CD8-positive, alpha-beta memory T cell (primary cell): ENCODE measurements at regions not wholly inside any gene's neighbourhood (a gene's known extent, or its start where the extent isn't known, plus 50 kb on each side); places are given as distances from the start of the nearest gene placed in this dataset.

ENCODE experiments used
- CTCF ChIA-PET: fragments of 350-600 bp; sonication (Branson Sonifier 250); formaldehyde crosslinking; loops from one replicate; lab custom pipeline; 2021; ENCODE audit warnings: antibody characterized with exemption; lab: Charles Lee
- POLR2A ChIA-PET: fragments of 350-600 bp; sonication (Branson Sonifier 250); formaldehyde crosslinking; loops from one replicate; lab custom pipeline; 2021; ENCODE audit warnings: antibody characterized with exemption; lab: Charles Lee
- DNase-seq, 5 donors: peaks; one replicate each; pipeline versions ENCODE4 v3.0.0 to v3.0.0-alpha.2; 2020 to 2022; ENCODE audit warnings: mixed read lengths in 1 of 5
- H3K27ac ChIP-seq: one replicate; pipeline ENCODE4 v1.7.0; 2013; ENCODE audit warnings: low read depth, mild to moderate bottlenecking, low read length, moderate library complexity
- H3K27me3 ChIP-seq: 2 replicates; pipeline ENCODE4 v1.7.0; 2013; ENCODE audit warnings: low read length, mild to moderate bottlenecking; ENCODE audit not compliant: insufficient read depth, poor library complexity, severe bottlenecking
- H3K36me3 ChIP-seq: 2 replicates; pipeline ENCODE4 v1.7.0; 2013; ENCODE audit warnings: mild to moderate bottlenecking, low read length, moderate library complexity; ENCODE audit not compliant: insufficient read depth
- H3K4me1 ChIP-seq: 2 replicates; pipeline ENCODE4 v1.7.0; 2013; ENCODE audit warnings: mild to moderate bottlenecking, low read length, moderate library complexity; ENCODE audit not compliant: insufficient read depth
- H3K4me3 ChIP-seq: 2 replicates; pipeline ENCODE4 v1.7.0; 2013; ENCODE audit warnings: mild to moderate bottlenecking, low read length
- H3K9me3 ChIP-seq: 2 replicates; pipeline ENCODE4 v1.7.0; 2013; ENCODE audit warnings: mild to moderate bottlenecking, low read length
- H3K27ac Mint-ChIP-seq, 8 donors: one replicate each; pipeline ENCODE4 v1.8.0; 2020 to 2021; ENCODE audit warnings: mixed read lengths in 8 of 8, mild to moderate bottlenecking in 6 of 8, inconsistent platforms in 3 of 8, moderate library complexity in 3 of 8
- H3K27me3 Mint-ChIP-seq, 2 donors: one replicate each; pipeline ENCODE4 v1.8.0; 2020 to 2021; ENCODE audit warnings: mixed read lengths in 2 of 2, mild to moderate bottlenecking in 1 of 2, moderate library complexity in 1 of 2
- H3K36me3 Mint-ChIP-seq, 3 donors: one replicate each; pipeline ENCODE4 v1.8.0; 2020 to 2021; ENCODE audit warnings: mixed read lengths in 3 of 3, inconsistent platforms in 1 of 3, mild to moderate bottlenecking in 1 of 3
- H3K4me1 Mint-ChIP-seq, 3 donors: one replicate each; pipeline ENCODE4 v1.8.0; 2020 to 2021; ENCODE audit warnings: mixed read lengths in 3 of 3, inconsistent platforms in 1 of 3, mild to moderate bottlenecking in 1 of 3
- H3K4me3 Mint-ChIP-seq, 7 donors: one replicate each; pipeline ENCODE4 v1.8.0; 2020 to 2021; ENCODE audit warnings: mixed read lengths in 7 of 7, mild to moderate bottlenecking in 6 of 7, moderate library complexity in 4 of 7, inconsistent platforms in 2 of 7
- H3K9me3 Mint-ChIP-seq, 5 donors: one replicate each; pipeline ENCODE4 v1.8.0; 2020 to 2022; ENCODE audit warnings: mixed read lengths in 5 of 5, mild to moderate bottlenecking in 3 of 5, moderate library complexity in 2 of 5, inconsistent platforms in 1 of 5

- H3K36me3 Mint-ChIP-seq = no peaks in the 10 kb centered on the region
- no peaks in the 10 kb centered on the region for H3K36me3 ChIP-seq
- ChIA-PET CTCF (no interaction called here), POLR2A (no interaction called here)
- DNase-seq = no peak
- no peaks in the 10 kb centered on the region for H3K27me3 ChIP-seq
- peaks cover 8 to 14% (median 10%) of the 10 kb centered on the region in 5 donors for H3K9me3 Mint-ChIP-seq
- H3K27me3 Mint-ChIP-seq = no peaks in the 10 kb centered on the region
- H3K9me3 ChIP-seq = no peaks in the 10 kb centered on the region
- H3K27ac ChIP-seq = no peak overlapping the region
- no peaks in the 10 kb centered on the region for H3K4me1 ChIP-seq
- no peak overlapping the region for H3K27ac Mint-ChIP-seq
- no peaks in the 10 kb centered on the region for H3K4me1 Mint-ChIP-seq
- no peak overlapping the region for H3K4me3 Mint-ChIP-seq
- no peak overlapping the region for H3K4me3 ChIP-seq
These were observed 529.6 kb downstream of the ADGRL2 start for GRCh38 chr1:82330330-82330729.

DNA sequence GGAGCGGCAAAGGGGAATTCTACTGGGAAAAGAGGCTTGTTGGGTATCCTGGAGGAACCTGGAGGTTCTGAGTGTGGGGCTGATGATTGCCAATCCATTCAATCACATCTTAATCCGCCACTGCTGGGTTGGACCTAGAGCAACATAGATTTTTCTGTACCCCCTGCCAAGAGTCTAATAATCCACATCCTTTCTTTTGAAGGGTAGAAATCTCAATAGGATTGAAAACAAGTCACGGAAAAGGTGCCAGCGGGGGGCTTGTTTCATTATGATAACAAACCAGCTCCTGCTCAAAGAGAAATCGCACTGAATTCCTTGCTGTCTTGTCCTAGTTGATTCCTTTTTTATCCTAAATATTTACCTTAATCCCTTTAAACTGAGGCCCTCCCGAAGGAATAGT is 528.5 kb downstream of the ADGRL2 start:
- H3K36me3 Mint-ChIP-seq = no peaks in the 10 kb centered on the region
- POLR2A ChIA-PET = no interaction called here

DNA sequence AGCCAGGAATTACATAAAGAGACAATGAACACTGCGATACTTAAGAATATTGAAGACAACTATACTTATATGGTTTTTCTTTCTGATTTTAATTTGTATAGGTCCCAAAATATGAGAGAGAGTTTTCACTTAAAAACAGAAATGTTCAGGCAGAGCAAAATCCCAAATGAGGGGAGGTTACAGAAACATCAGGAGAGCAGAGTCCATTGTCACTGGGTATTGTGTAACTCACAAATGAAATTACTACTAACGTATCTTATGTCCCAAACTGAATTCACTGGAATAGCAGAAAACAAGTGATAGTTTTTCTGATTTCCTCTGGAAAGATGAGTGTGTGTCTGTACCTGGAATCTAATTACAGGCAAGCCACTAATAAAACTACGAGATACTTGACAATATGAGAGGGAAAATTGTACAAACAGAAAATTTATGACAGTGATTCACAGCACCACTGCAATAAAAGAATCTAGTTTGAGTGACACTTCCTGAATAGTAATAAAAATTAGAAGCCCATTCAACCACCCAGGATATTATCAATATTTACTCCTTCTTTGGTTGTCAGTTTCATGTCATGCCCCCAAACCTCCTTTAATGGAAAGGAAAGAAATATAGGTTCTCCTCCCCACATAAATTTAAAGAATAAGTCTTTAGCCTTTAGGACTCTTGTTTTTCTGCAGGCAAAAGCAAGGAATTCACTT is 522.6 kb downstream of the ADGRL2 start:
- no peak overlapping the region for H3K4me3 Mint-ChIP-seq
- ChIA-PET POLR2A (no interaction called here), CTCF (no interaction called here)
- Histone ChIP-seq H3K27ac (no peak overlapping the region), H3K4me1 (no peaks in the 10 kb centered on the region), H3K4me3 (no peak overlapping the region), H3K36me3 (no peaks in the 10 kb centered on the region), H3K27me3 (no peaks in the 10 kb centered on the region), H3K9me3 (no peaks in the 10 kb centered on the region)
- H3K4me1 Mint-ChIP-seq = no peaks in the 10 kb centered on the region
- peaks cover 5 to 29% (median 9%) of the 10 kb centered on the region in 5 donors for H3K9me3 Mint-ChIP-seq
- no peak overlapping the region for H3K27ac Mint-ChIP-seq
- no peaks in the 10 kb centered on the region for H3K27me3 Mint-ChIP-seq
- no peak for DNase-seq
- no peaks in the 10 kb centered on the region for H3K36me3 Mint-ChIP-seq

More for the DNA sequence above, 528.5 kb downstream of the ADGRL2 start:
- H3K9me3 ChIP-seq = no peaks in the 10 kb centered on the region
- CTCF ChIA-PET = no interaction called here
- no peaks in the 10 kb centered on the region for H3K4me1 Mint-ChIP-seq
- H3K4me1 ChIP-seq = no peaks in the 10 kb centered on the region
- no peaks in the 10 kb centered on the region for H3K36me3 ChIP-seq
- no peaks in the 10 kb centered on the region for H3K27me3 ChIP-seq
- DNase-seq = no peak
- no peak overlapping the region for H3K27ac ChIP-seq
- no peak overlapping the region for H3K4me3 Mint-ChIP-seq
- H3K27me3 Mint-ChIP-seq = no peaks in the 10 kb centered on the region
- H3K27ac Mint-ChIP-seq = no peak overlapping the region
- H3K4me3 ChIP-seq = no peak overlapping the region
- H3K9me3 Mint-ChIP-seq = peaks cover 5 to 14% (median 12%) of the 10 kb centered on the region in 5 donors

DNA sequence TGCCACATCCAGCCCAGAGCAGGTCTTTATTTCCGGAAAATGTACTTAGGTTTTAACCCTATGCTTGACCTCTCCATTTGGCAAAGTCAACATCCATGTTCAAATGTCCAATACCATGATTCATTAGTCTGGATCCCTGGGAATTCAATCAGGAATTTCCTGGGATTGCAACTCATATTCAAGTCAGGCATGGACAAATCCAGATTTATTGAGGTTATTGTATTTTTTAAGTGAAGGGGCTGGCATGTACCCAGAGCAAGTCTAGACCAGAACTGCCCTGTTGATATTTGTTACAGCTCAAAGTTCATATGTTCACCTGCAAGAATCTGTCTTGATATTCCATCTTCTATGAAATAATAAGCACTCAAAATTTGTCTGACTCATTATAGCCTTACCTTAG is 521.1 kb downstream of the ADGRL2 start:
- Histone ChIP-seq H3K4me1 (no peaks in the 10 kb centered on the region), H3K27ac (no peak overlapping the region), H3K36me3 (no peaks in the 10 kb centered on the region), H3K9me3 (no peaks in the 10 kb centered on the region), H3K4me3 (no peak overlapping the region), H3K27me3 (no peaks in the 10 kb centered on the region)
- no peak overlapping the region for H3K4me3 Mint-ChIP-seq
- no peaks in the 10 kb centered on the region for H3K27me3 Mint-ChIP-seq
- H3K36me3 Mint-ChIP-seq = no peaks in the 10 kb centered on the region
- CTCF ChIA-PET = no interaction called here
- no peak overlapping the region for H3K27ac Mint-ChIP-seq
- H3K4me1 Mint-ChIP-seq = no peaks in the 10 kb centered on the region
- POLR2A ChIA-PET = no interaction called here
- DNase-seq = no peak
- H3K9me3 Mint-ChIP-seq = peaks cover 4 to 24% (median 9%) of the 10 kb centered on the region in 5 donors

GRCh38 chr1:82319546-82319945 is 518.8 kb downstream of the ADGRL2 start:
- peaks cover 2 to 28% (median 6%) of the 10 kb centered on the region in 5 donors for H3K9me3 Mint-ChIP-seq
- POLR2A ChIA-PET = no interaction called here
- Histone ChIP-seq H3K9me3 (no peaks in the 10 kb centered on the region), H3K4me1 (no peaks in the 10 kb centered on the region), H3K36me3 (no peaks in the 10 kb centered on the region), H3K4me3 (no peak overlapping the region), H3K27me3 (no peaks in the 10 kb centered on the region), H3K27ac (no peak overlapping the region)
- H3K27me3 Mint-ChIP-seq = no peaks in the 10 kb centered on the region
- H3K27ac Mint-ChIP-seq = no peak overlapping the region
- CTCF ChIA-PET = no interaction called here
- H3K4me3 Mint-ChIP-seq = no peak overlapping the region
- no peak for DNase-seq
- no peaks in the 10 kb centered on the region for H3K36me3 Mint-ChIP-seq
- no peaks in the 10 kb centered on the region for H3K4me1 Mint-ChIP-seq

GRCh38 chr1:82318921-82319320 is 518.2 kb downstream of the ADGRL2 start:
- Histone ChIP-seq H3K4me3 (no peak overlapping the region), H3K27me3 (no peaks in the 10 kb centered on the region), H3K27ac (no peak overlapping the region), H3K4me1 (no peaks in the 10 kb centered on the region), H3K9me3 (no peaks in the 10 kb centered on the region), H3K36me3 (no peaks in the 10 kb centered on the region)
- no peaks in the 10 kb centered on the region for H3K27me3 Mint-ChIP-seq
- DNase-seq = no peak
- no peaks in the 10 kb centered on the region for H3K36me3 Mint-ChIP-seq
- no peak overlapping the region for H3K4me3 Mint-ChIP-seq
- H3K9me3 Mint-ChIP-seq = peaks cover 3 to 31% (median 5%) of the 10 kb centered on the region in 5 donors
- ChIA-PET POLR2A (no interaction called here), CTCF (no interaction called here)
- no peak overlapping the region for H3K27ac Mint-ChIP-seq
- no peaks in the 10 kb centered on the region for H3K4me1 Mint-ChIP-seq

- no peaks in the 10 kb centered on the region for H3K36me3 ChIP-seq
- POLR2A ChIA-PET = no interaction called here
- Mint-ChIP-seq H3K27me3 (no peaks in the 10 kb centered on the region), H3K36me3 (no peaks in the 10 kb centered on the region), H3K4me3 (no peak overlapping the region), H3K9me3 (peaks cover 2 to 26% (median 3%) of the 10 kb centered on the region in 5 donors), H3K4me1 (no peaks in the 10 kb centered on the region), H3K27ac (no peak overlapping the region)
- no peaks in the 10 kb centered on the region for H3K4me1 ChIP-seq
- no peaks in the 10 kb centered on the region for H3K9me3 ChIP-seq
- H3K27me3 ChIP-seq = no peaks in the 10 kb centered on the region
- CTCF ChIA-PET = no interaction called here
- no peak for DNase-seq
- no peak overlapping the region for H3K27ac ChIP-seq
- no peak overlapping the region for H3K4me3 ChIP-seq
These were observed 517.5 kb downstream of the ADGRL2 start for GRCh38 chr1:82318265-82318664.

GRCh38 chr1:82317671-82318070 is 516.9 kb downstream of the ADGRL2 start:
- no peak overlapping the region for H3K27ac Mint-ChIP-seq
- DNase-seq = no peak
- Histone ChIP-seq H3K27me3 (no peaks in the 10 kb centered on the region), H3K27ac (no peak overlapping the region), H3K9me3 (no peaks in the 10 kb centered on the region), H3K4me3 (no peak overlapping the region), H3K36me3 (no peaks in the 10 kb centered on the region), H3K4me1 (no peaks in the 10 kb centered on the region)
- H3K4me1 Mint-ChIP-seq = no peaks in the 10 kb centered on the region
- no peaks in the 10 kb centered on the region for H3K27me3 Mint-ChIP-seq
- CTCF ChIA-PET = no interaction called here
- POLR2A ChIA-PET = no interaction called here
- no peak overlapping the region for H3K4me3 Mint-ChIP-seq
- peaks cover 2 to 23% (median 3%) of the 10 kb centered on the region in 5 donors for H3K9me3 Mint-ChIP-seq
- no peaks in the 10 kb centered on the region for H3K36me3 Mint-ChIP-seq
